ENCODE measurements at regions not wholly inside any gene's neighbourhood (a gene's known extent, or its start where the extent isn't known, plus 50 kb on each side); places are given as distances from the start of the nearest gene placed in this dataset.

DNA sequence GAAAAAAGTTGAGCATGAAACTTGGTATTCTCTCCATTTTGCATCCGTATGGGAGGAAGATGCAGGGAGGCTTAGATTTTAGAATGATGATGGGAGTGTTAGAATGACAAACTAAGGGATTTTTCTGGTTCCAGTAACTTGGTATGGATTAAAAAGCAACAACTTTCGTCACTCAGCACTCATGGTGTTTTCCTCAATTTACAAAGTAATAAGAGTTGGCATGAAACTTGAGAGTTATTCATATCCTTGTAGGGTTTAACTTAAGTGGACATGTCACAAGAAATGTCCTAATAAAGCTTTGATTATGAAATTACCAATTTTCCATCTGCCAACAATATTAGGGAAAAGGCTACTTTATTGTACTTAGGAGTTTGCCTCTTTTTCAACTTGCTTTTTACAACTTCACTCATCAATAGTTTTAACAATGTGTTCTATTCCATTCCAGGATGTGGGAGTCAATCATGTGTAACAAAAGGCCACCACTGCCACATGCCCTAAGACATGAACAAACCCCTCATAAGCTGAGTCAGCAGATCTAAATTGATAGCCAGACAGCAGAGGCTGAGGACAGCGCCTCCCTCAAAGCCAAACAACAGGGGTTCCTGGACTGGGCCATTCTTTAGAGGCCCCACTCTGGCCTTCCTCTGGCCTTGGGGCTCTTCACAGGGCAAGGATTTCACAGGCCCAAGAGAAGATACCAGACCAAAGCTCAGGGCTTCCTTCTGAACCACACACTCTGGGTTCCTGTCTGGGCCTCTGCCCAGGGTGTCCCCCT is 265.8 kb downstream of the TNS1 start:
- Histone ChIP-seq H3K36me3 (no peaks in the 10 kb centered on the region), H3K4me1 (ENCODE audit: low read depth) (no peaks in the 10 kb centered on the region), H3K4me3 (no peak overlapping the region), H3K27ac (no peak overlapping the region), H3K9me3 (ENCODE audit: low read depth) (no peaks in the 10 kb centered on the region), H3K27me3 (no peaks in the 10 kb centered on the region)
- TF ChIP-seq, protein P1, sequence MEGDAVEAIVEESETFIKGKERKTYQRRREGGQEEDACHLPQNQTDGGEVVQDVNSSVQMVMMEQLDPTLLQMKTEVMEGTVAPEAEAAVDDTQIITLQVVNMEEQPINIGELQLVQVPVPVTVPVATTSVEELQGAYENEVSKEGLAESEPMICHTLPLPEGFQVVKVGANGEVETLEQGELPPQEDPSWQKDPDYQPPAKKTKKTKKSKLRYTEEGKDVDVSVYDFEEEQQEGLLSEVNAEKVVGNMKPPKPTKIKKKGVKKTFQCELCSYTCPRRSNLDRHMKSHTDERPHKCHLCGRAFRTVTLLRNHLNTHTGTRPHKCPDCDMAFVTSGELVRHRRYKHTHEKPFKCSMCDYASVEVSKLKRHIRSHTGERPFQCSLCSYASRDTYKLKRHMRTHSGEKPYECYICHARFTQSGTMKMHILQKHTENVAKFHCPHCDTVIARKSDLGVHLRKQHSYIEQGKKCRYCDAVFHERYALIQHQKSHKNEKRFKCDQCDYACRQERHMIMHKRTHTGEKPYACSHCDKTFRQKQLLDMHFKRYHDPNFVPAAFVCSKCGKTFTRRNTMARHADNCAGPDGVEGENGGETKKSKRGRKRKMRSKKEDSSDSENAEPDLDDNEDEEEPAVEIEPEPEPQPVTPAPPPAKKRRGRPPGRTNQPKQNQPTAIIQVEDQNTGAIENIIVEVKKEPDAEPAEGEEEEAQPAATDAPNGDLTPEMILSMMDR (IDR thresholded peaks at IDR 0.05; ENCODE audit: low read depth, low read length): no peak
- no peak for DNase-seq (ENCODE audit: low read depth in 1 of 2, low spot score in 1 of 2)

GRCh38 chr2:217735899-217736298 is 266.9 kb downstream of the TNS1 start:
- Histone ChIP-seq H3K27ac (no peak overlapping the region), H3K36me3 (no peaks in the 10 kb centered on the region), H3K9me3 (ENCODE audit: low read depth) (no peaks in the 10 kb centered on the region), H3K4me3 (no peak overlapping the region), H3K4me1 (ENCODE audit: low read depth) (no peaks in the 10 kb centered on the region), H3K27me3 (no peaks in the 10 kb centered on the region)
- TF ChIP-seq, protein P1 (IDR thresholded peaks at IDR 0.05; ENCODE audit: low read depth, low read length): no peak
- DNase-seq (ENCODE audit: low read depth in 1 of 2, low spot score in 1 of 2): no peak

DNA sequence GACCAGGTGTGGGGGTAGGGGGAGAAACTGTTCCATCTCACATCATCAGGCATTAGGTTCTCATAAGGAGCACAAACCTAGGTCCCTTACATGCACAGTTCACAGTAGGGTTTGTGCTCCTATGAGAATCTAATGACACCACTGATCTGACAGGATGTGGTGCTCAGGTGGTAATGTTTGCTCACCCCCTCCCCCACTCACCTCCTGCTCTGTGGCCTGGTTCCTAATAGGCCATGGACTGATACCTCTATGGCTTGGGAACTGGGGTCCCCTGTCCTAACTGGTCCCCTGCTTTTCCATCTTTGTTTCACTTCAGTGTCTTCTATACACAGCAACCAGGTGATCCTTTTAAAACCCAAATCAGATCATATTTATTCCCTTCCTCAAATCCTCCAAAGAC is 267.8 kb downstream of the TNS1 start:
- H3K4me1 ChIP-seq (ENCODE audit: low read depth): no peaks in the 10 kb centered on the region
- no peak for DNase-seq (ENCODE audit: low read depth in 1 of 2, low spot score in 1 of 2)
- TF ChIP-seq, protein P1 (IDR thresholded peaks at IDR 0.05; ENCODE audit: low read depth, low read length): no peak

GRCh38 chr2:217733461-217733860 is 269.3 kb downstream of the TNS1 start:
- DNase-seq (ENCODE audit: low read depth in 1 of 2, low spot score in 1 of 2): peak in 1 of 2 donors; percentile 21
- TF ChIP-seq, protein P1 (IDR thresholded peaks at IDR 0.05; ENCODE audit: low read depth, low read length): no peak
- Histone ChIP-seq H3K27ac (no peak overlapping the region), H3K27me3 (no peaks in the 10 kb centered on the region), H3K4me1 (ENCODE audit: low read depth) (no peaks in the 10 kb centered on the region), H3K4me3 (no peak overlapping the region), H3K9me3 (ENCODE audit: low read depth) (no peaks in the 10 kb centered on the region), H3K36me3 (no peaks in the 10 kb centered on the region)

More for the DNA sequence above, 267.8 kb downstream of the TNS1 start:
- no peak overlapping the region for H3K4me3 ChIP-seq
- no peaks in the 10 kb centered on the region for H3K9me3 ChIP-seq (ENCODE audit: low read depth)
- H3K36me3 ChIP-seq: no peaks in the 10 kb centered on the region
- H3K27me3 ChIP-seq: no peaks in the 10 kb centered on the region
- H3K27ac ChIP-seq: no peak overlapping the region

GRCh38 chr2:217732992-217733391 is 269.8 kb downstream of the TNS1 start:
- Histone ChIP-seq H3K4me3 (no peak overlapping the region), H3K4me1 (ENCODE audit: low read depth) (peaks cover 3% of the 10 kb centered on the region), H3K9me3 (ENCODE audit: low read depth) (no peaks in the 10 kb centered on the region), H3K36me3 (no peaks in the 10 kb centered on the region), H3K27me3 (no peaks in the 10 kb centered on the region), H3K27ac (no peak overlapping the region)
- DNase-seq (ENCODE audit: low read depth in 1 of 2, low spot score in 1 of 2): peak in 1 of 2 donors; percentile 28
- TF ChIP-seq, protein P1 (IDR thresholded peaks at IDR 0.05; ENCODE audit: low read depth, low read length): no peak
